HepG2 (cell line): ENCODE measurements at regions not wholly inside any gene's neighbourhood (a gene's known extent, or its start where the extent isn't known, plus 50 kb on each side); places are given as distances from the start of the nearest gene placed in this dataset.

Source experiments
- ATAC-seq: fragments of 200-7000 bp; cut with Tn5 transposase; 3 replicates; pipeline ENCODE4 v1.9.1; 2020; ENCODE audit warnings: mild to moderate bottlenecking, moderate library complexity
- BruUV-seq: library from RNA; stranded (reverse); fragments of 400-500 nt; replicated peaks from 2 replicates; lab custom pipeline; 2021; lab: Mats Ljungman, UMichigan
- CTCF ChIA-PET: fragments of 300-600 bp; formaldehyde crosslinking; extraction: SDS; loops from one replicate; lab custom pipeline; 2021; ENCODE audit warnings: low total read pairs, inconsistent platforms, low intra/inter-chr PET ratio; lab: Yijun Ruan, JAX
- POLR2A ChIA-PET: fragments of 350-600 bp; sonication (Branson Sonifier 250); formaldehyde crosslinking; loops from one replicate; lab custom pipeline; 2020; ENCODE audit warnings: antibody characterized with exemption, inconsistent platforms; lab: Yijun Ruan, JAX
- DNase-seq: peaks from one replicate; pipeline ENCODE4 v3.0.0-alpha.2; 2015; ENCODE audit warnings: low spot score
- FAIRE-seq: peaks from 3 replicates; lab custom pipeline; 2011; peaks lifted over from hg19 to GRCh38; lab: Jason Lieb, UNC
- H2AFZ ChIP-seq: one replicate; pipeline ENCODE4 v1.6.1; 2011; ENCODE audit warnings: low read length, inconsistent platforms
- H3K27ac ChIP-seq: fragments of 300-600 bp; 3 replicates; pipeline ENCODE4 v1.8.0; 2011; ENCODE audit warnings: mixed run types, mild to moderate bottlenecking, mixed read lengths, low read length, inconsistent platforms; ENCODE audit not compliant: insufficient read depth; ENCODE audit errors: extremely low read length
- H3K27me3 ChIP-seq, 2 experiments: fragments of 200-600 bp in 1 of 2; 2 replicates in 1 of 2; 3 replicates in 1 of 2; pipeline versions ENCODE4 v1.6.0 to v1.8.0; 2011; ENCODE audit warnings: low read length in 2 of 2, mild to moderate bottlenecking in 2 of 2, moderate library complexity in 2 of 2, inconsistent platforms in 1 of 2; ENCODE audit not compliant: insufficient read depth in 2 of 2, control insufficient read depth in 1 of 2
- H3K36me3 ChIP-seq, 2 experiments: fragments of 200-600 bp in 1 of 2; replicated peaks in 1 of 2; 2 replicates in 1 of 2; 3 replicates in 1 of 2; pipeline versions ENCODE4 v1.5.1 to v1.8.0; 2011; ENCODE audit warnings: low read length in 2 of 2, inconsistent platforms in 1 of 2; ENCODE audit not compliant: insufficient read depth in 2 of 2, control insufficient read depth in 1 of 2
- H3K4me1 ChIP-seq: 2 replicates; pipeline ENCODE4 v1.5.1; 2012; ENCODE audit warnings: low read length, inconsistent platforms; ENCODE audit not compliant: insufficient read depth
- H3K4me2 ChIP-seq: 2 replicates; pipeline ENCODE4 v1.6.0; 2011; ENCODE audit warnings: low read depth, low read length, inconsistent platforms
- H3K4me3 ChIP-seq, 3 experiments: fragments of 200-600 bp in 1 of 3; sonication (generic), shearing (Covaris generic) in 1 of 3; replicated peaks in 1 of 3; 2 replicates each; pipeline ENCODE4 v1.5.1; 2011 to 2016; ENCODE audit warnings: low read length in 3 of 3, inconsistent platforms in 2 of 3, low read depth in 2 of 3, mild to moderate bottlenecking in 2 of 3, control low read depth in 1 of 3, mixed read lengths in 1 of 3; ENCODE audit not compliant: insufficient read depth in 1 of 3
- H3K79me2 ChIP-seq: one replicate; pipeline ENCODE4 v1.6.1; 2011; ENCODE audit warnings: low read length, inconsistent platforms; ENCODE audit not compliant: insufficient read depth
- H3K9ac ChIP-seq: 2 replicates; pipeline ENCODE4 v1.6.0; 2011; ENCODE audit warnings: mild to moderate bottlenecking, low read depth, low read length, inconsistent platforms; ENCODE audit not compliant: insufficient read depth
- H3K9me3 ChIP-seq: 2 replicates; pipeline ENCODE4 v1.5.1; 2012; ENCODE audit warnings: mild to moderate bottlenecking, low read length
- H4K20me1 ChIP-seq: 2 replicates; pipeline ENCODE4 v1.6.0; 2011; ENCODE audit warnings: inconsistent platforms, mild to moderate bottlenecking, low read length, moderate library complexity; ENCODE audit not compliant: insufficient read depth
- HNRNPH1 ChIP-seq: fragments of 200-400 bp; formaldehyde crosslinking; optimal IDR thresholded peaks from 2 replicates; pipeline ENCODE3; 2017; ENCODE audit warnings: mild to moderate bottlenecking, low read depth, low read length
- KDM3A ChIP-seq: IDR thresholded peaks from 2 replicates; pipeline ENCODE4 v1.6.1; 2018; ENCODE audit warnings: low read depth, missing compliant biosample characterization
- NFRKB ChIP-seq: fragments of 450-650 bp; IDR thresholded peaks from 2 replicates; pipeline ENCODE4 v1.6.1; 2017
- RFX5 ChIP-seq: IDR thresholded peaks from 2 replicates; pipeline ENCODE4 v1.6.1; 2011; ENCODE audit warnings: low read depth, low read length, improper control_type of control experiment
- SSRP1 ChIP-seq: IDR thresholded peaks from 2 replicates; pipeline ENCODE4 v1.6.1; 2016; ENCODE audit warnings: control low read depth
- ZMYM2 ChIP-seq: sonication (generic); formaldehyde crosslinking; IDR thresholded peaks from 2 replicates; pipeline ENCODE4 v1.8.0; 2022; ENCODE audit warnings: mild to moderate bottlenecking, missing genetic modification reagents
- ZNF138 ChIP-seq: sonication (generic); formaldehyde crosslinking; IDR thresholded peaks from 2 replicates; pipeline ENCODE4 v1.5.0; 2020; ENCODE audit warnings: mild to moderate bottlenecking, low read depth, missing genetic modification reagents
- ZNF18 ChIP-seq: sonication (generic); formaldehyde crosslinking; IDR thresholded peaks from 2 replicates; pipeline ENCODE4 v1.8.0; 2022; ENCODE audit warnings: mild to moderate bottlenecking, missing genetic modification reagents; ENCODE audit not compliant: insufficient replicate concordance
- ZNF430 ChIP-seq: sonication (generic); formaldehyde crosslinking; IDR thresholded peaks from 2 replicates; pipeline ENCODE4 v1.9.0; 2021; ENCODE audit warnings: mild to moderate bottlenecking, missing genetic modification reagents
- ZNF605 ChIP-seq: sonication (generic); formaldehyde crosslinking; IDR thresholded peaks from 2 replicates; pipeline ENCODE4 v1.8.0; 2022; ENCODE audit warnings: mild to moderate bottlenecking, missing genetic modification reagents
- ZNF747 ChIP-seq: sonication (generic); formaldehyde crosslinking; IDR thresholded peaks from 2 replicates; pipeline ENCODE4 v1.8.1; 2023; ENCODE audit warnings: missing genetic modification reagents, mild to moderate bottlenecking, borderline replicate concordance
- WGBS: methylation state at CpG from one replicate; pipeline ENCODE4 v1.1.6; 2017; ENCODE audit warnings: low lambda C conversion rate; 5-methylcytosine and 5-hydroxymethylcytosine counted together
- in situ Hi-C: cut with HindIII; loops from 2 replicates; pipeline ENCODE4 v1.10.0; 2017; ENCODE audit warnings: low pct_unique_long_range_greater_than_20kb; ENCODE audit not compliant: extremely low pct_ligation_motif_present
- intact Hi-C: fragments of 100-400 bp; cut with micrococcal nuclease; formaldehyde crosslinking; loops from one replicate; pipeline ENCODE4 v1.10.0; 2022; ENCODE audit not compliant: unreplicated experiment
- TF ChIP-seq, protein P1 (sequence below): sonication (generic); formaldehyde crosslinking; IDR thresholded peaks from 2 replicates; pipeline ENCODE4 v1.8.0; 2022; ENCODE audit warnings: mild to moderate bottlenecking, missing genetic modification reagents

GRCh38 chrX:9204560-9204959, 170.6 kb upstream of the FAM9B start:
- TF ChIP-seq ZNF138 (CRISPR knock-in tag): no peak
- TF ChIP-seq KDM3A (CRISPR knock-in tag): no peak
- no peak for TF ChIP-seq ZNF430 (CRISPR knock-in tag)
- no peak for TF ChIP-seq ZMYM2 (CRISPR knock-in tag)
- TF ChIP-seq, protein P1, sequence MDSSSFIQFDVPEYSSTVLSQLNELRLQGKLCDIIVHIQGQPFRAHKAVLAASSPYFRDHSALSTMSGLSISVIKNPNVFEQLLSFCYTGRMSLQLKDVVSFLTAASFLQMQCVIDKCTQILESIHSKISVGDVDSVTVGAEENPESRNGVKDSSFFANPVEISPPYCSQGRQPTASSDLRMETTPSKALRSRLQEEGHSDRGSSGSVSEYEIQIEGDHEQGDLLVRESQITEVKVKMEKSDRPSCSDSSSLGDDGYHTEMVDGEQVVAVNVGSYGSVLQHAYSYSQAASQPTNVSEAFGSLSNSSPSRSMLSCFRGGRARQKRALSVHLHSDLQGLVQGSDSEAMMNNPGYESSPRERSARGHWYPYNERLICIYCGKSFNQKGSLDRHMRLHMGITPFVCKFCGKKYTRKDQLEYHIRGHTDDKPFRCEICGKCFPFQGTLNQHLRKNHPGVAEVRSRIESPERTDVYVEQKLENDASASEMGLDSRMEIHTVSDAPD (CRISPR knock-in tag): no peak
- no TSS peak for BruUV-seq
- no peak for FAIRE-seq
- ChIA-PET CTCF (no interaction called here), POLR2A (no interaction called here)
- Histone ChIP-seq H3K27me3 (no peaks in the 10 kb centered on the region), H3K36me3 (no peaks in the 10 kb centered on the region), H3K4me2 (no peak overlapping the region), H3K79me2 (no peaks in the 10 kb centered on the region), H2AFZ (no peak overlapping the region), H4K20me1 (no peaks in the 10 kb centered on the region), H3K9me3 (no peaks in the 10 kb centered on the region), H3K9ac (no peak overlapping the region), H3K4me3 (no peak overlapping the region), H3K4me1 (no peaks in the 10 kb centered on the region), H3K27ac (no peak overlapping the region)
- 0% methylated on average over 3 of the region's 4 CpGs for WGBS
- no peak for DNase-seq
- intact Hi-C loops: no loop called here
- in situ Hi-C loops: no loop called here
- no peak for ATAC-seq

DNA sequence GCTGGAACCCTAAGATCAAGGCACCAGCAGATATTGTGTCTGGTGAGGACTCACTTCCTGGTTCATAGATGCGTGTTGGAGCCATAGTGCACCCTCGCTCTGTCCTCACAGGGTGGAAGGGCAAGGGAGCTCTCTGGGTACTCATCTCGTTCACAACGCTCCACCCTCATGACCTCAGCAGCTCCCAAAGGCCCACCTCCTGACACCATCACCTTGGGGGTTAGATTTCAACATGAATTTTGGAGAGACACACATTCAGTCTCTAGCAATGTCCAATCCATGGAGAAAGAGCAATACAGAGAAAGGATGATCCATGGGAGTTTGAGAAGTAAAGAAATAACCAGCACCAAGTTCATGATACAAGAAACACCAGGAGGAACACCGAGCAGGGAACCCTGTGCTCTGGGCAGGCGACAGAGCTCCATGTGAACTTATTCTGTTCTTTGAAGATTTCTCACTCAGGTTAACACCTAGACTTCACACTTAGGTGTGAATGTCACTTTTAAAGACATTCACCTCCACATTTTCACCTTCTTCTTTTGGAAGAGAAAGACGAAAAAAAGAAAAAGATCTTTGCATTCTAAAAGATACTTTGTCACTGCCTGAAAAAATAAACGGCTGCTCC, 171.8 kb upstream of the FAM9B start:
- Histone ChIP-seq H3K9ac (no peak overlapping the region), H4K20me1 (no peaks in the 10 kb centered on the region), H3K27ac (no peak overlapping the region), H3K9me3 (no peaks in the 10 kb centered on the region), H3K4me1 (no peaks in the 10 kb centered on the region), H3K79me2 (no peaks in the 10 kb centered on the region), H2AFZ (no peak overlapping the region), H3K4me3 (no peak overlapping the region), H3K36me3 (no peaks in the 10 kb centered on the region), H3K27me3 (no peaks in the 10 kb centered on the region), H3K4me2 (no peak overlapping the region)
- POLR2A ChIA-PET: no interaction called here
- CTCF ChIA-PET: no interaction called here
- intact Hi-C loops (no loop called here), in situ Hi-C loops (no loop called here)
- no TSS peak for BruUV-seq
- WGBS: 36% methylated on average over 4 of the region's 8 CpGs
- TF ChIP-seq RFX5 (no peak), NFRKB (no peak), ZNF605 (CRISPR knock-in tag) (no peak), HNRNPH1 (no peak), ZNF18 (no peak), SSRP1 (CRISPR knock-in tag) (no peak), ZNF747 (CRISPR knock-in tag) (no peak)
- no peak for FAIRE-seq
- no peak for ATAC-seq
- no peak for DNase-seq
